GM12878 (cell line): ENCODE measurements at regions not wholly inside any gene's neighbourhood (a gene's known extent, or its start where the extent isn't known, plus 50 kb on each side); places are given as distances from the start of the nearest gene placed in this dataset.

Experiments
- EP300 ChIP-seq, 2 experiments: fragments of 150-350 bp in 1 of 2; IDR thresholded peaks; 2 replicates each; pipeline ENCODE4 v1.6.1; 2011 to 2012; ENCODE audit warnings: low read depth in 2 of 2, low read length in 2 of 2, borderline replicate concordance in 1 of 2, improper control_type of control experiment in 1 of 2, inconsistent platforms in 1 of 2; ENCODE audit not compliant: control insufficient read depth in 1 of 2
- FOS ChIP-seq: IDR thresholded peaks from 3 replicates; pipeline ENCODE4 v1.6.1; 2011; ENCODE audit warnings: borderline replicate concordance; ENCODE audit not compliant: insufficient read length; ENCODE audit errors: extremely low read depth
- JUND ChIP-seq: IDR thresholded peaks from 2 replicates; pipeline ENCODE4 v1.6.1; 2012; ENCODE audit warnings: low read depth, mild to moderate bottlenecking, low read length, improper control_type of control experiment, moderate library complexity
- KDM1A ChIP-seq: fragments of 200-600 bp; sonication (generic); IDR thresholded peaks from 2 replicates; pipeline ENCODE4 v1.6.1; 2016; ENCODE audit warnings: borderline replicate concordance
- MXI1 ChIP-seq: fragments of 150-350 bp; IDR thresholded peaks from 2 replicates; pipeline ENCODE4 v1.6.1; 2011; ENCODE audit warnings: low read depth, mild to moderate bottlenecking, inconsistent platforms, low read length, improper control_type of control experiment
- POLR2A ChIP-seq: IDR thresholded peaks from 2 replicates; pipeline ENCODE4 v1.6.1; 2011; ENCODE audit warnings: low read depth, mild to moderate bottlenecking, low read length
- SIX5 ChIP-seq: IDR thresholded peaks from 2 replicates; pipeline ENCODE4 v1.6.1; 2011; ENCODE audit warnings: mild to moderate bottlenecking, low read depth, low read length, moderate library complexity; ENCODE audit not compliant: severe bottlenecking
- SMAD5 ChIP-seq: IDR thresholded peaks from 2 replicates; pipeline ENCODE4 v1.6.1; 2016; ENCODE audit warnings: antibody characterized with exemption, low read depth
- YBX1 ChIP-seq: fragments of 450-650 bp; IDR thresholded peaks from 2 replicates; pipeline ENCODE4 v1.6.1; 2016; ENCODE audit warnings: antibody characterized with exemption
- ZNF207 ChIP-seq: fragments of 450-650 bp; IDR thresholded peaks from 2 replicates; pipeline ENCODE4 v1.6.1; 2014; ENCODE audit warnings: antibody characterized with exemption, mild to moderate bottlenecking, borderline replicate concordance
- TF ChIP-seq, protein P1 (sequence below), 3 experiments: IDR thresholded peaks in 2 of 3; conservative IDR thresholded peaks in 1 of 3; 2 replicates each; pipeline ENCODE4 v1.5.1; 2011; ENCODE audit warnings: low read depth in 3 of 3, low read length in 3 of 3, mild to moderate bottlenecking in 3 of 3, control low read depth in 2 of 3, moderate library complexity in 2 of 3, inconsistent platforms in 1 of 3, mixed read lengths in 1 of 3; ENCODE audit not compliant: control insufficient read depth in 2 of 3, insufficient read depth in 1 of 3; ENCODE audit errors: extremely low read depth in 1 of 3
- TF ChIP-seq, protein P2 (sequence below): IDR thresholded peaks from 2 replicates; pipeline ENCODE4 v1.6.1; 2012; ENCODE audit warnings: mild to moderate bottlenecking, low read depth, low read length
- TF ChIP-seq, protein P3 (sequence below): fragments of 450-650 bp; IDR thresholded peaks from 2 replicates; pipeline ENCODE4 v1.6.1; 2016; ENCODE audit warnings: mild to moderate bottlenecking, moderate library complexity, borderline replicate concordance
- TF ChIP-seq, protein P4 (sequence below): fragments of 150-350 bp; IDR thresholded peaks from 2 replicates; pipeline ENCODE4 v1.6.1; 2016; ENCODE audit warnings: low read depth, low read length

DNA sequence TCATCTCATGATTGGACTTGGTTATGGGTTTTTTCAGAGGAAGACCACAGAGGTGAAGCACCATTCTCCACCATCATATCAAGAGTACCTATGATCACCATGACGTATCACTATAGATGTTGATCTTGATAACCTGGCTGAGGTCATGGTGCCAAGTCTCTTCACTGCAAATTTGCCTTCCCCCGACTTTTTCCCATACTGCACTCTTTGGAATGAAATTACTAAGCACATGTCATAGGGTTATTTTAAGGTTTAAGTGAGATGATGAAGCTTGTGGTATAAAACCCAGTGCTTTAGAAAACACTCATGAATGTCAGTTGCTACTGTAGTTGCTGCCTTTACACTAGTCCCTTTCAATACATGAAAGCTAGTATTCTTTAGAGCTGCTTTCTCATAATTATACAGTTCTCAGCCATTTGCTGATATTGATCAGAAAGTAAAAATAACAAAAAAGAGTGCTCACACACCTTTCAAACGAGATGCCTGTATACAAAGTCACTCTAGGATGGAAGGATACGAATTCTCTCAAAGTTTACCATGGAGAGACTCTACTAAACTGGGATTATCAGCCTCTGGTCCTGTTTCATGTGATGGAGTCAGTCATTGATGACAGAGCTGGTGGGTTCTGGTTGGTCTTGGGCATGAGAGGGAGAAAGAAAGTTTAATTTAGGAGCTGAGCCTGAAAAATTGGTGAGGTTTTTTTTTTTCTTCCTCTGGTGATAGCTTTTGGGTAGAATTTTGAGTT lies 228.1 kb downstream of the PRL start:
- TF ChIP-seq SMAD5 (peak; percentile 57; the same call in 1 of the 2 replicates), ZNF207 (no peak), EP300 (IDR thresholded peaks at IDR 0.05; ENCODE audit: borderline replicate concordance in 1 of 2, control insufficient read depth in 1 of 2, low read depth in 2 of 2, low read length in 2 of 2) (peak; percentile 65 to 71; a peak in 3 of 4 replicates), POLR2A (no peak), FOS (no peak), KDM1A (no peak), JUND (no peak), SIX5 (no peak), YBX1 (no peak), MXI1 (no peak)
- TF ChIP-seq, protein P1, sequence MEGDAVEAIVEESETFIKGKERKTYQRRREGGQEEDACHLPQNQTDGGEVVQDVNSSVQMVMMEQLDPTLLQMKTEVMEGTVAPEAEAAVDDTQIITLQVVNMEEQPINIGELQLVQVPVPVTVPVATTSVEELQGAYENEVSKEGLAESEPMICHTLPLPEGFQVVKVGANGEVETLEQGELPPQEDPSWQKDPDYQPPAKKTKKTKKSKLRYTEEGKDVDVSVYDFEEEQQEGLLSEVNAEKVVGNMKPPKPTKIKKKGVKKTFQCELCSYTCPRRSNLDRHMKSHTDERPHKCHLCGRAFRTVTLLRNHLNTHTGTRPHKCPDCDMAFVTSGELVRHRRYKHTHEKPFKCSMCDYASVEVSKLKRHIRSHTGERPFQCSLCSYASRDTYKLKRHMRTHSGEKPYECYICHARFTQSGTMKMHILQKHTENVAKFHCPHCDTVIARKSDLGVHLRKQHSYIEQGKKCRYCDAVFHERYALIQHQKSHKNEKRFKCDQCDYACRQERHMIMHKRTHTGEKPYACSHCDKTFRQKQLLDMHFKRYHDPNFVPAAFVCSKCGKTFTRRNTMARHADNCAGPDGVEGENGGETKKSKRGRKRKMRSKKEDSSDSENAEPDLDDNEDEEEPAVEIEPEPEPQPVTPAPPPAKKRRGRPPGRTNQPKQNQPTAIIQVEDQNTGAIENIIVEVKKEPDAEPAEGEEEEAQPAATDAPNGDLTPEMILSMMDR (IDR thresholded peaks at IDR 0.05 in 2 of 3, conservative IDR thresholded peaks at IDR 0.05 in 1 of 3; ENCODE audit: control insufficient read depth in 2 of 3, extremely low read depth in 1 of 3, insufficient read depth in 1 of 3, low read depth in 3 of 3, low read length in 3 of 3), result no peak
- TF ChIP-seq, protein P2, sequence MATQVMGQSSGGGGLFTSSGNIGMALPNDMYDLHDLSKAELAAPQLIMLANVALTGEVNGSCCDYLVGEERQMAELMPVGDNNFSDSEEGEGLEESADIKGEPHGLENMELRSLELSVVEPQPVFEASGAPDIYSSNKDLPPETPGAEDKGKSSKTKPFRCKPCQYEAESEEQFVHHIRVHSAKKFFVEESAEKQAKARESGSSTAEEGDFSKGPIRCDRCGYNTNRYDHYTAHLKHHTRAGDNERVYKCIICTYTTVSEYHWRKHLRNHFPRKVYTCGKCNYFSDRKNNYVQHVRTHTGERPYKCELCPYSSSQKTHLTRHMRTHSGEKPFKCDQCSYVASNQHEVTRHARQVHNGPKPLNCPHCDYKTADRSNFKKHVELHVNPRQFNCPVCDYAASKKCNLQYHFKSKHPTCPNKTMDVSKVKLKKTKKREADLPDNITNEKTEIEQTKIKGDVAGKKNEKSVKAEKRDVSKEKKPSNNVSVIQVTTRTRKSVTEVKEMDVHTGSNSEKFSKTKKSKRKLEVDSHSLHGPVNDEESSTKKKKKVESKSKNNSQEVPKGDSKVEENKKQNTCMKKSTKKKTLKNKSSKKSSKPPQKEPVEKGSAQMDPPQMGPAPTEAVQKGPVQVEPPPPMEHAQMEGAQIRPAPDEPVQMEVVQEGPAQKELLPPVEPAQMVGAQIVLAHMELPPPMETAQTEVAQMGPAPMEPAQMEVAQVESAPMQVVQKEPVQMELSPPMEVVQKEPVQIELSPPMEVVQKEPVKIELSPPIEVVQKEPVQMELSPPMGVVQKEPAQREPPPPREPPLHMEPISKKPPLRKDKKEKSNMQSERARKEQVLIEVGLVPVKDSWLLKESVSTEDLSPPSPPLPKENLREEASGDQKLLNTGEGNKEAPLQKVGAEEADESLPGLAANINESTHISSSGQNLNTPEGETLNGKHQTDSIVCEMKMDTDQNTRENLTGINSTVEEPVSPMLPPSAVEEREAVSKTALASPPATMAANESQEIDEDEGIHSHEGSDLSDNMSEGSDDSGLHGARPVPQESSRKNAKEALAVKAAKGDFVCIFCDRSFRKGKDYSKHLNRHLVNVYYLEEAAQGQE, result no peak
- TF ChIP-seq, protein P3, sequence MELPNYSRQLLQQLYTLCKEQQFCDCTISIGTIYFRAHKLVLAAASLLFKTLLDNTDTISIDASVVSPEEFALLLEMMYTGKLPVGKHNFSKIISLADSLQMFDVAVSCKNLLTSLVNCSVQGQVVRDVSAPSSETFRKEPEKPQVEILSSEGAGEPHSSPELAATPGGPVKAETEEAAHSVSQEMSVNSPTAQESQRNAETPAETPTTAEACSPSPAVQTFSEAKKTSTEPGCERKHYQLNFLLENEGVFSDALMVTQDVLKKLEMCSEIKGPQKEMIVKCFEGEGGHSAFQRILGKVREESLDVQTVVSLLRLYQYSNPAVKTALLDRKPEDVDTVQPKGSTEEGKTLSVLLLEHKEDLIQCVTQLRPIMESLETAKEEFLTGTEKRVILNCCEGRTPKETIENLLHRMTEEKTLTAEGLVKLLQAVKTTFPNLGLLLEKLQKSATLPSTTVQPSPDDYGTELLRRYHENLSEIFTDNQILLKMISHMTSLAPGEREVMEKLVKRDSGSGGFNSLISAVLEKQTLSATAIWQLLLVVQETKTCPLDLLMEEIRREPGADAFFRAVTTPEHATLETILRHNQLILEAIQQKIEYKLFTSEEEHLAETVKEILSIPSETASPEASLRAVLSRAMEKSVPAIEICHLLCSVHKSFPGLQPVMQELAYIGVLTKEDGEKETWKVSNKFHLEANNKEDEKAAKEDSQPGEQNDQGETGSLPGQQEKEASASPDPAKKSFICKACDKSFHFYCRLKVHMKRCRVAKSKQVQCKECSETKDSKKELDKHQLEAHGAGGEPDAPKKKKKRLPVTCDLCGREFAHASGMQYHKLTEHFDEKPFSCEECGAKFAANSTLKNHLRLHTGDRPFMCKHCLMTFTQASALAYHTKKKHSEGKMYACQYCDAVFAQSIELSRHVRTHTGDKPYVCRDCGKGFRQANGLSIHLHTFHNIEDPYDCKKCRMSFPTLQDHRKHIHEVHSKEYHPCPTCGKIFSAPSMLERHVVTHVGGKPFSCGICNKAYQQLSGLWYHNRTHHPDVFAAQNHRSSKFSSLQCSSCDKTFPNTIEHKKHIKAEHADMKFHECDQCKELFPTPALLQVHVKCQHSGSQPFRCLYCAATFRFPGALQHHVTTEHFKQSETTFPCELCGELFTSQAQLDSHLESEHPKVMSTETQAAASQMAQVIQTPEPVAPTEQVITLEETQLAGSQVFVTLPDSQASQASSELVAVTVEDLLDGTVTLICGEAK, result no peak
- TF ChIP-seq, protein P4, sequence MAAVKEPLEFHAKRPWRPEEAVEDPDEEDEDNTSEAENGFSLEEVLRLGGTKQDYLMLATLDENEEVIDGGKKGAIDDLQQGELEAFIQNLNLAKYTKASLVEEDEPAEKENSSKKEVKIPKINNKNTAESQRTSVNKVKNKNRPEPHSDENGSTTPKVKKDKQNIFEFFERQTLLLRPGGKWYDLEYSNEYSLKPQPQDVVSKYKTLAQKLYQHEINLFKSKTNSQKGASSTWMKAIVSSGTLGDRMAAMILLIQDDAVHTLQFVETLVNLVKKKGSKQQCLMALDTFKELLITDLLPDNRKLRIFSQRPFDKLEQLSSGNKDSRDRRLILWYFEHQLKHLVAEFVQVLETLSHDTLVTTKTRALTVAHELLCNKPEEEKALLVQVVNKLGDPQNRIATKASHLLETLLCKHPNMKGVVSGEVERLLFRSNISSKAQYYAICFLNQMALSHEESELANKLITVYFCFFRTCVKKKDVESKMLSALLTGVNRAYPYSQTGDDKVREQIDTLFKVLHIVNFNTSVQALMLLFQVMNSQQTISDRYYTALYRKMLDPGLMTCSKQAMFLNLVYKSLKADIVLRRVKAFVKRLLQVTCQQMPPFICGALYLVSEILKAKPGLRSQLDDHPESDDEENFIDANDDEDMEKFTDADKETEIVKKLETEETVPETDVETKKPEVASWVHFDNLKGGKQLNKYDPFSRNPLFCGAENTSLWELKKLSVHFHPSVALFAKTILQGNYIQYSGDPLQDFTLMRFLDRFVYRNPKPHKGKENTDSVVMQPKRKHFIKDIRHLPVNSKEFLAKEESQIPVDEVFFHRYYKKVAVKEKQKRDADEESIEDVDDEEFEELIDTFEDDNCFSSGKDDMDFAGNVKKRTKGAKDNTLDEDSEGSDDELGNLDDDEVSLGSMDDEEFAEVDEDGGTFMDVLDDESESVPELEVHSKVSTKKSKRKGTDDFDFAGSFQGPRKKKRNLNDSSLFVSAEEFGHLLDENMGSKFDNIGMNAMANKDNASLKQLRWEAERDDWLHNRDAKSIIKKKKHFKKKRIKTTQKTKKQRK, result no peak
